ENCODE measurements at regions not wholly inside any gene's neighbourhood (a gene's known extent, or its start where the extent isn't known, plus 50 kb on each side); places are given as distances from the start of the nearest gene placed in this dataset.

- TF ChIP-seq CTCF (IDR thresholded peaks at IDR 0.05): no peak
- no peak for TF ChIP-seq ZFX (IDR thresholded peaks at IDR 0.05; ENCODE audit: borderline replicate concordance)
- no peak overlapping the region for H3K27ac ChIP-seq
These were observed 1690.7 kb upstream of the TMEFF2 start for GRCh38 chr2:193885419-193885818.

- no peak overlapping the region for H3K27ac ChIP-seq
- TF ChIP-seq ZFX (IDR thresholded peaks at IDR 0.05; ENCODE audit: borderline replicate concordance): no peak
- TF ChIP-seq CTCF (IDR thresholded peaks at IDR 0.05): no peak
These were observed 1689.1 kb upstream of the TMEFF2 start for GRCh38 chr2:193883820-193884219.

GRCh38 chr2:193876980-193877379 is 1682.2 kb upstream of the TMEFF2 start:
- H3K27ac ChIP-seq: no peak overlapping the region
- TF ChIP-seq CTCF (IDR thresholded peaks at IDR 0.05) (no peak), ZFX (IDR thresholded peaks at IDR 0.05; ENCODE audit: borderline replicate concordance) (no peak)

- TF ChIP-seq ZFX (IDR thresholded peaks at IDR 0.05; ENCODE audit: borderline replicate concordance) (no peak), CTCF (IDR thresholded peaks at IDR 0.05) (no peak)
These were observed 1674.8 kb upstream of the TMEFF2 start for GRCh38 chr2:193869564-193869963.

GRCh38 chr2:193868833-193869232 is 1674.1 kb upstream of the TMEFF2 start:
- TF ChIP-seq CTCF (IDR thresholded peaks at IDR 0.05) (no peak), ZFX (IDR thresholded peaks at IDR 0.05; ENCODE audit: borderline replicate concordance) (no peak)
- H3K27ac ChIP-seq: no peak overlapping the region

More at GRCh38 chr2:193869564-193869963, 1674.8 kb upstream of the TMEFF2 start:
- H3K27ac ChIP-seq: no peak overlapping the region

GRCh38 chr2:193868132-193868531 is 1673.4 kb upstream of the TMEFF2 start:
- TF ChIP-seq ZFX (IDR thresholded peaks at IDR 0.05; ENCODE audit: borderline replicate concordance) (no peak), CTCF (IDR thresholded peaks at IDR 0.05) (no peak)

GRCh38 chr2:193867454-193867853 is 1672.7 kb upstream of the TMEFF2 start:
- no peak overlapping the region for H3K27ac ChIP-seq
- TF ChIP-seq CTCF (IDR thresholded peaks at IDR 0.05) (no peak), ZFX (IDR thresholded peaks at IDR 0.05; ENCODE audit: borderline replicate concordance) (no peak)

More at GRCh38 chr2:193868132-193868531, 1673.4 kb upstream of the TMEFF2 start:
- no peak overlapping the region for H3K27ac ChIP-seq

Data from 22Rv1 (cell line).